HepG2 (cell line): ENCODE measurements at regions not wholly inside any gene's neighbourhood (a gene's known extent, or its start where the extent isn't known, plus 50 kb on each side); places are given as distances from the start of the nearest gene placed in this dataset.
A peak's percentile ranks its signal among the peaks of the same experiment; 100 is the strongest.

Source experiments
- ATAC-seq: fragments of 200-7000 bp; cut with Tn5 transposase; 3 replicates; pipeline ENCODE4 v1.9.1; 2020; ENCODE audit warnings: mild to moderate bottlenecking, moderate library complexity
- BruUV-seq: library from RNA; stranded (reverse); fragments of 400-500 nt; replicated peaks from 2 replicates; lab custom pipeline; 2021; lab: Mats Ljungman, UMichigan
- CTCF ChIA-PET: fragments of 300-600 bp; formaldehyde crosslinking; extraction: SDS; loops from one replicate; lab custom pipeline; 2021; ENCODE audit warnings: low total read pairs, inconsistent platforms, low intra/inter-chr PET ratio; lab: Yijun Ruan, JAX
- POLR2A ChIA-PET: fragments of 350-600 bp; sonication (Branson Sonifier 250); formaldehyde crosslinking; loops from one replicate; lab custom pipeline; 2020; ENCODE audit warnings: antibody characterized with exemption, inconsistent platforms; lab: Yijun Ruan, JAX
- DNase-seq: peaks from one replicate; pipeline ENCODE4 v3.0.0-alpha.2; 2015; ENCODE audit warnings: low spot score
- FAIRE-seq: peaks from 3 replicates; lab custom pipeline; 2011; peaks lifted over from hg19 to GRCh38; lab: Jason Lieb, UNC
- H2AFZ ChIP-seq: one replicate; pipeline ENCODE4 v1.6.1; 2011; ENCODE audit warnings: low read length, inconsistent platforms
- H3K27ac ChIP-seq: fragments of 300-600 bp; 3 replicates; pipeline ENCODE4 v1.8.0; 2011; ENCODE audit warnings: mixed run types, mild to moderate bottlenecking, mixed read lengths, low read length, inconsistent platforms; ENCODE audit not compliant: insufficient read depth; ENCODE audit errors: extremely low read length
- H3K27me3 ChIP-seq, 2 experiments: fragments of 200-600 bp in 1 of 2; 2 replicates in 1 of 2; 3 replicates in 1 of 2; pipeline versions ENCODE4 v1.6.0 to v1.8.0; 2011; ENCODE audit warnings: low read length in 2 of 2, mild to moderate bottlenecking in 2 of 2, moderate library complexity in 2 of 2, inconsistent platforms in 1 of 2; ENCODE audit not compliant: insufficient read depth in 2 of 2, control insufficient read depth in 1 of 2
- H3K36me3 ChIP-seq, 2 experiments: fragments of 200-600 bp in 1 of 2; replicated peaks in 1 of 2; 2 replicates in 1 of 2; 3 replicates in 1 of 2; pipeline versions ENCODE4 v1.5.1 to v1.8.0; 2011; ENCODE audit warnings: low read length in 2 of 2, inconsistent platforms in 1 of 2; ENCODE audit not compliant: insufficient read depth in 2 of 2, control insufficient read depth in 1 of 2
- H3K4me1 ChIP-seq: 2 replicates; pipeline ENCODE4 v1.5.1; 2012; ENCODE audit warnings: low read length, inconsistent platforms; ENCODE audit not compliant: insufficient read depth
- H3K4me2 ChIP-seq: 2 replicates; pipeline ENCODE4 v1.6.0; 2011; ENCODE audit warnings: low read depth, low read length, inconsistent platforms
- H3K4me3 ChIP-seq, 3 experiments: fragments of 200-600 bp in 1 of 3; sonication (generic), shearing (Covaris generic) in 1 of 3; replicated peaks in 1 of 3; 2 replicates each; pipeline ENCODE4 v1.5.1; 2011 to 2016; ENCODE audit warnings: low read length in 3 of 3, inconsistent platforms in 2 of 3, low read depth in 2 of 3, mild to moderate bottlenecking in 2 of 3, control low read depth in 1 of 3, mixed read lengths in 1 of 3; ENCODE audit not compliant: insufficient read depth in 1 of 3
- H3K79me2 ChIP-seq: one replicate; pipeline ENCODE4 v1.6.1; 2011; ENCODE audit warnings: low read length, inconsistent platforms; ENCODE audit not compliant: insufficient read depth
- H3K9ac ChIP-seq: 2 replicates; pipeline ENCODE4 v1.6.0; 2011; ENCODE audit warnings: mild to moderate bottlenecking, low read depth, low read length, inconsistent platforms; ENCODE audit not compliant: insufficient read depth
- H3K9me3 ChIP-seq: 2 replicates; pipeline ENCODE4 v1.5.1; 2012; ENCODE audit warnings: mild to moderate bottlenecking, low read length
- H4K20me1 ChIP-seq: 2 replicates; pipeline ENCODE4 v1.6.0; 2011; ENCODE audit warnings: inconsistent platforms, mild to moderate bottlenecking, low read length, moderate library complexity; ENCODE audit not compliant: insufficient read depth
- EED ChIP-seq: sonication (generic); formaldehyde crosslinking; IDR thresholded peaks from 2 replicates; pipeline ENCODE4 v1.5.0; 2020; ENCODE audit warnings: mild to moderate bottlenecking, missing genetic modification reagents
- KDM1A ChIP-seq: IDR thresholded peaks from 2 replicates; pipeline ENCODE4 v1.6.1; 2016; ENCODE audit warnings: missing compliant biosample characterization
- MAFF ChIP-seq: IDR thresholded peaks from 2 replicates; pipeline ENCODE4 v1.6.1; 2011; ENCODE audit warnings: low read depth, low read length, improper control_type of control experiment
- MAFG ChIP-seq: sonication (generic); formaldehyde crosslinking; IDR thresholded peaks from 2 replicates; pipeline ENCODE4 v1.5.1; 2020; ENCODE audit warnings: mild to moderate bottlenecking, missing genetic modification reagents
- MAFK ChIP-seq, 2 experiments: IDR thresholded peaks in 1 of 2; conservative IDR thresholded peaks in 1 of 2; 2 replicates each; pipeline ENCODE4 v1.6.1; 2011; ENCODE audit warnings: improper control_type of control experiment in 2 of 2, low read length in 2 of 2
- MBD4 ChIP-seq: IDR thresholded peaks from 2 replicates; pipeline ENCODE4 v1.6.1; 2012; ENCODE audit warnings: low read length, inconsistent platforms, borderline replicate concordance
- MEF2D ChIP-seq: sonication (generic); formaldehyde crosslinking; IDR thresholded peaks from 2 replicates; pipeline ENCODE4 v1.5.1; 2020; ENCODE audit warnings: mild to moderate bottlenecking, missing genetic modification reagents
- PCBP2 ChIP-seq: fragments of 200-400 bp; formaldehyde crosslinking; optimal IDR thresholded peaks from 2 replicates; pipeline ENCODE3; 2018; ENCODE audit warnings: low read length, low read depth; ENCODE audit not compliant: poor library complexity, severe bottlenecking
- SMC3 ChIP-seq: IDR thresholded peaks from 2 replicates; pipeline ENCODE4 v1.6.1; 2011; ENCODE audit warnings: low read length, improper control_type of control experiment
- STAG1 ChIP-seq: sonication (generic); formaldehyde crosslinking; IDR thresholded peaks from 2 replicates; pipeline ENCODE4 v1.4.0; 2020; ENCODE audit warnings: missing genetic modification reagents
- WGBS: methylation state at CpG from one replicate; pipeline ENCODE4 v1.1.6; 2017; ENCODE audit warnings: low lambda C conversion rate; 5-methylcytosine and 5-hydroxymethylcytosine counted together
- in situ Hi-C: cut with HindIII; loops from 2 replicates; pipeline ENCODE4 v1.10.0; 2017; ENCODE audit warnings: low pct_unique_long_range_greater_than_20kb; ENCODE audit not compliant: extremely low pct_ligation_motif_present
- intact Hi-C: fragments of 100-400 bp; cut with micrococcal nuclease; formaldehyde crosslinking; loops from one replicate; pipeline ENCODE4 v1.10.0; 2022; ENCODE audit not compliant: unreplicated experiment
- TF ChIP-seq, protein P1 (sequence below): sonication (generic); formaldehyde crosslinking; IDR thresholded peaks from 2 replicates; pipeline ENCODE4 v1.5.1; 2020; ENCODE audit warnings: mild to moderate bottlenecking, missing genetic modification reagents
- TF ChIP-seq, protein P2 (sequence below): sonication (generic); formaldehyde crosslinking; IDR thresholded peaks from 2 replicates; pipeline ENCODE4 v1.4.0; 2020; ENCODE audit warnings: mild to moderate bottlenecking, low read depth, missing genetic modification reagents
- TF ChIP-seq, protein P3 (sequence below): sonication (generic); formaldehyde crosslinking; IDR thresholded peaks from 2 replicates; pipeline ENCODE4 v1.5.0; 2020; ENCODE audit warnings: mild to moderate bottlenecking, missing genetic modification reagents, moderate library complexity
- TF ChIP-seq, protein P4 (sequence below): sonication (generic); formaldehyde crosslinking; conservative IDR thresholded peaks from 2 replicates; pipeline ENCODE4 v1.8.0; 2022; ENCODE audit warnings: low read depth, missing genetic modification reagents

DNA sequence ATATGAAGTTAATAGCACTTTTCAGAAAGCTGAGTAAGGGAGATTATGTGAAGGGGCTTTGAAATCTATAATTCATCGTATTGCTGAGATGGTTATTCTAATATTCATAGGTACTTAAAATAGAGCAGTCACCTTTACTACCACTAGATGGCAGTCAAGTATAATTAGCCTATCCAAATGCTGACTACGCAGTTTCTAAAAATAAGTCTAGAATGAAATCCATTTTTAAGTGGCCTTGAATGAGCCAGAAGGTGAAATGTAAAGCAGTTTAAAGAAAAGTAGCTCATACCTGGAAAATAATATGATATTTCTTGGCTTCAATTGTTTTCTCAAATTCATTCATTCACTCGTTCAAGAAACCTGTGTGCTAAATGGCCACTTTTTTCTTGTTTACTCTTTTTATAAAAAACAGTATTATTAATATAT lies 1277.1 kb downstream of the GATA3 start:
- no peak overlapping the region for H3K27ac ChIP-seq
- H3K4me3 ChIP-seq, result no peak overlapping the region
- ChIA-PET CTCF (interaction anchor here (0.6 to 2.1 kb wide), 3 partner anchors 1705 to 1940 kb away, joined by 3 to 7 read pairs (median 5); no protein-coding TSS in a partner anchor), POLR2A (no interaction called here)
- no peak overlapping the region for H2AFZ ChIP-seq
- H4K20me1 ChIP-seq, result no peaks in the 10 kb centered on the region
- DNase-seq (peak; percentile 21), ATAC-seq (peak; percentile 50), FAIRE-seq (no peak)
- peak; percentile 100 for TF ChIP-seq MAFK (conservative IDR thresholded peaks at IDR 0.05 in 1 of 2, IDR thresholded peaks at IDR 0.05 in 1 of 2; ENCODE audit: low read length in 2 of 2)
- TF ChIP-seq EED (CRISPR knock-in tag), result no peak
- TF ChIP-seq, protein P1, sequence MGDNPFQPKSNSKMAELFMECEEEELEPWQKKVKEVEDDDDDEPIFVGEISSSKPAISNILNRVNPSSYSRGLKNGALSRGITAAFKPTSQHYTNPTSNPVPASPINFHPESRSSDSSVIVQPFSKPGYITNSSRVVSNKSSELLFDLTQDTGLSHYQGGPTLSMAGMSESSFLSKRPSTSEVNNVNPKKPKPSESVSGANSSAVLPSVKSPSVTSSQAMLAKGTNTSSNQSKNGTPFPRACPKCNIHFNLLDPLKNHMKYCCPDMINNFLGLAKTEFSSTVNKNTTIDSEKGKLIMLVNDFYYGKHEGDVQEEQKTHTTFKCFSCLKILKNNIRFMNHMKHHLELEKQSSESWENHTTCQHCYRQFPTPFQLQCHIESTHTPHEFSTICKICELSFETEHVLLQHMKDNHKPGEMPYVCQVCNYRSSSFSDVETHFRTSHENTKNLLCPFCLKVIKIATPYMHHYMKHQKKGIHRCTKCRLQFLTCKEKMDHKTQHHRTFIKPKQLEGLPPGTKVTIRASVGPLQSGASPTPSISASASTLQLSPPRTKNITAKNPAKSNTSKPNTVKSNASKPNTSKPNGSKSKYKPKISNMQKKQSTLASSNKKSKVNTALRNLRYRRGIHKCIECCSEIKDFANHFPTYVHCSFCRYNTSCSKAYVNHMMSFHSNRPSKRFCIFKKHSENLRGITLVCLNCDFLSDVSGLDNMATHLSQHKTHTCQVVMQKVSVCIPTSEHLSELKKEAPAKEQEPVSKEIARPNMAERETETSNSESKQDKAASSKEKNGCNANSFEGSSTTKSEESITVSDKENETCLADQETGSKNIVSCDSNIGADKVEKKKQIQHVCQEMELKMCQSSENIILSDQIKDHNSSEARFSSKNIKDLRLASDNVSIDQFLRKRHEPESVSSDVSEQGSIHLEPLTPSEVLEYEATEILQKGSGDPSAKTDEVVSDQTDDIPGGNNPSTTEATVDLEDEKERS (CRISPR knock-in tag), result no peak
- peak; percentile 67 for TF ChIP-seq STAG1
- peak; percentile 100 for TF ChIP-seq MAFF
- TF ChIP-seq PCBP2, result no peak
- TF ChIP-seq SMC3, result peak; percentile 28; the same call in 1 of the 2 replicates
- TF ChIP-seq, protein P2, sequence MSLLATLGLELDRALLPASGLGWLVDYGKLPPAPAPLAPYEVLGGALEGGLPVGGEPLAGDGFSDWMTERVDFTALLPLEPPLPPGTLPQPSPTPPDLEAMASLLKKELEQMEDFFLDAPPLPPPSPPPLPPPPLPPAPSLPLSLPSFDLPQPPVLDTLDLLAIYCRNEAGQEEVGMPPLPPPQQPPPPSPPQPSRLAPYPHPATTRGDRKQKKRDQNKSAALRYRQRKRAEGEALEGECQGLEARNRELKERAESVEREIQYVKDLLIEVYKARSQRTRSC (CRISPR knock-in tag), result no peak
- TF ChIP-seq KDM1A, result no peak
- TF ChIP-seq, protein P3, sequence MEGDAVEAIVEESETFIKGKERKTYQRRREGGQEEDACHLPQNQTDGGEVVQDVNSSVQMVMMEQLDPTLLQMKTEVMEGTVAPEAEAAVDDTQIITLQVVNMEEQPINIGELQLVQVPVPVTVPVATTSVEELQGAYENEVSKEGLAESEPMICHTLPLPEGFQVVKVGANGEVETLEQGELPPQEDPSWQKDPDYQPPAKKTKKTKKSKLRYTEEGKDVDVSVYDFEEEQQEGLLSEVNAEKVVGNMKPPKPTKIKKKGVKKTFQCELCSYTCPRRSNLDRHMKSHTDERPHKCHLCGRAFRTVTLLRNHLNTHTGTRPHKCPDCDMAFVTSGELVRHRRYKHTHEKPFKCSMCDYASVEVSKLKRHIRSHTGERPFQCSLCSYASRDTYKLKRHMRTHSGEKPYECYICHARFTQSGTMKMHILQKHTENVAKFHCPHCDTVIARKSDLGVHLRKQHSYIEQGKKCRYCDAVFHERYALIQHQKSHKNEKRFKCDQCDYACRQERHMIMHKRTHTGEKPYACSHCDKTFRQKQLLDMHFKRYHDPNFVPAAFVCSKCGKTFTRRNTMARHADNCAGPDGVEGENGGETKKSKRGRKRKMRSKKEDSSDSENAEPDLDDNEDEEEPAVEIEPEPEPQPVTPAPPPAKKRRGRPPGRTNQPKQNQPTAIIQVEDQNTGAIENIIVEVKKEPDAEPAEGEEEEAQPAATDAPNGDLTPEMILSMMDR (CRISPR knock-in tag), result peak; percentile 60
- TF ChIP-seq, protein P4, sequence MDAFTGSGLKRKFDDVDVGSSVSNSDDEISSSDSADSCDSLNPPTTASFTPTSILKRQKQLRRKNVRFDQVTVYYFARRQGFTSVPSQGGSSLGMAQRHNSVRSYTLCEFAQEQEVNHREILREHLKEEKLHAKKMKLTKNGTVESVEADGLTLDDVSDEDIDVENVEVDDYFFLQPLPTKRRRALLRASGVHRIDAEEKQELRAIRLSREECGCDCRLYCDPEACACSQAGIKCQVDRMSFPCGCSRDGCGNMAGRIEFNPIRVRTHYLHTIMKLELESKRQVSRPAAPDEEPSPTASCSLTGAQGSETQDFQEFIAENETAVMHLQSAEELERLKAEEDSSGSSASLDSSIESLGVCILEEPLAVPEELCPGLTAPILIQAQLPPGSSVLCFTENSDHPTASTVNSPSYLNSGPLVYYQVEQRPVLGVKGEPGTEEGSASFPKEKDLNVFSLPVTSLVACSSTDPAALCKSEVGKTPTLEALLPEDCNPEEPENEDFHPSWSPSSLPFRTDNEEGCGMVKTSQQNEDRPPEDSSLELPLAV, result no peak
- TF ChIP-seq MBD4, result no peak
- TF ChIP-seq MEF2D (CRISPR knock-in tag), result peak; percentile 80
- TF ChIP-seq MAFG, result peak; percentile 92
- no peaks in the 10 kb centered on the region; a peak in 1 of 5 replicates for H3K27me3 ChIP-seq
- no peaks in the 10 kb centered on the region for H3K36me3 ChIP-seq
- 33% methylated on average over 3 of the region's 3 CpGs for WGBS
- in situ Hi-C loops, result loop anchor here (5.0 kb wide), 2 partner anchors 1706 to 1941 kb away; no protein-coding TSS in a partner anchor
- BruUV-seq, result no TSS peak
- no peaks in the 10 kb centered on the region for H3K9me3 ChIP-seq
- no peak overlapping the region for H3K9ac ChIP-seq
- no peak overlapping the region for H3K4me2 ChIP-seq
- no peaks in the 10 kb centered on the region for H3K79me2 ChIP-seq
- intact Hi-C loops, result no loop called here
- H3K4me1 ChIP-seq, result no peaks in the 10 kb centered on the region
